ENCODE measurements at regions not wholly inside any gene's neighbourhood (a gene's known extent, or its start where the extent isn't known, plus 50 kb on each side); places are given as distances from the start of the nearest gene placed in this dataset.

- TF ChIP-seq, protein P1, sequence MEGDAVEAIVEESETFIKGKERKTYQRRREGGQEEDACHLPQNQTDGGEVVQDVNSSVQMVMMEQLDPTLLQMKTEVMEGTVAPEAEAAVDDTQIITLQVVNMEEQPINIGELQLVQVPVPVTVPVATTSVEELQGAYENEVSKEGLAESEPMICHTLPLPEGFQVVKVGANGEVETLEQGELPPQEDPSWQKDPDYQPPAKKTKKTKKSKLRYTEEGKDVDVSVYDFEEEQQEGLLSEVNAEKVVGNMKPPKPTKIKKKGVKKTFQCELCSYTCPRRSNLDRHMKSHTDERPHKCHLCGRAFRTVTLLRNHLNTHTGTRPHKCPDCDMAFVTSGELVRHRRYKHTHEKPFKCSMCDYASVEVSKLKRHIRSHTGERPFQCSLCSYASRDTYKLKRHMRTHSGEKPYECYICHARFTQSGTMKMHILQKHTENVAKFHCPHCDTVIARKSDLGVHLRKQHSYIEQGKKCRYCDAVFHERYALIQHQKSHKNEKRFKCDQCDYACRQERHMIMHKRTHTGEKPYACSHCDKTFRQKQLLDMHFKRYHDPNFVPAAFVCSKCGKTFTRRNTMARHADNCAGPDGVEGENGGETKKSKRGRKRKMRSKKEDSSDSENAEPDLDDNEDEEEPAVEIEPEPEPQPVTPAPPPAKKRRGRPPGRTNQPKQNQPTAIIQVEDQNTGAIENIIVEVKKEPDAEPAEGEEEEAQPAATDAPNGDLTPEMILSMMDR (IDR thresholded peaks at IDR 0.05) = no peak
- TF ChIP-seq POLR2A (IDR thresholded peaks at IDR 0.05) = no peak
- no peak for TF ChIP-seq EP300 (IDR thresholded peaks at IDR 0.05)
Observed at GRCh38 chr15:77869021-77869895, 208.3 kb downstream of the TBC1D2B start.

Measured in ovary (tissue), 3 donors.